EH (cell line): ENCODE measurements at regions not wholly inside any gene's neighbourhood (a gene's known extent, or its start where the extent isn't known, plus 50 kb on each side); places are given as distances from the start of the nearest gene placed in this dataset.

Experiments
- DNase-seq: peaks from one replicate; pipeline ENCODE4 v3.0.0-alpha.2; 2015; ENCODE audit warnings: low read depth

DNA sequence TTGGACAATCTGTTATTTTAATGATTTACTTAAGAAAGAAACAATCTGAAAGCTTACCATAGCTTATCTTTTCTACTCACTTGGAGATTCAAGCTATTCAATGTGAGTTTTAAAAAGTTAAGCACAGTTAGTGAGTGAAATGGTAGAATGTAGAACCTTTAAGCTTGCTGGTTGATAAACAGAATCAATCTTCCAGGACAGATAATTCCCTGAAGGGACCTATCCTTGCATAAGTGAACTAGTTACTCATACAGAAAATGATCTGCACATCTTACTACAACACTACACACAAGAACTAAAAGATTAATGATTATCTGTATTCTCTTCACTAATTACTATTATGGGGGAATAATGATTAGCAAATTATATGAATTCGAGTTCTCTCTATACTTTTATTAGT lies 165.6 kb downstream of the PALM2AKAP2 start:
- no peak for DNase-seq

DNA sequence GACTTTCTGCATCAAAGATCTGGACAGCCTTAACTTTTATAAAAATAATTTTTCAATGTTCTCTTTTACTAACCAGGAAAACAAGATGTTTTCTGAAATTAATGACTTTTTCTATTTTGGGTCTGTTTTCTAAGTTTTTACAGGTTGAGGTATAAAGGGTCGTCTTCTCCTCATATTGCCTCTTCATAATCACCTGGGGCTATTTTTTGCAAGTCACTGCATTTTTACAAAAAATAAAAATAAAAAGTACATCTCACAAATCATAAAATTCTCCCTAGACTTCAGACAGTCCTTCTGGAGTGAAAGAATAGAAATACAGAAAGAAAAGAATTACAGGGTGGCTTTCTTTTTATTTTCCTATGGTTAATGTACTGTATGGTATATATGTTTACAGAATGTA lies 168.5 kb downstream of the PALM2AKAP2 start:
- no peak for DNase-seq

DNA sequence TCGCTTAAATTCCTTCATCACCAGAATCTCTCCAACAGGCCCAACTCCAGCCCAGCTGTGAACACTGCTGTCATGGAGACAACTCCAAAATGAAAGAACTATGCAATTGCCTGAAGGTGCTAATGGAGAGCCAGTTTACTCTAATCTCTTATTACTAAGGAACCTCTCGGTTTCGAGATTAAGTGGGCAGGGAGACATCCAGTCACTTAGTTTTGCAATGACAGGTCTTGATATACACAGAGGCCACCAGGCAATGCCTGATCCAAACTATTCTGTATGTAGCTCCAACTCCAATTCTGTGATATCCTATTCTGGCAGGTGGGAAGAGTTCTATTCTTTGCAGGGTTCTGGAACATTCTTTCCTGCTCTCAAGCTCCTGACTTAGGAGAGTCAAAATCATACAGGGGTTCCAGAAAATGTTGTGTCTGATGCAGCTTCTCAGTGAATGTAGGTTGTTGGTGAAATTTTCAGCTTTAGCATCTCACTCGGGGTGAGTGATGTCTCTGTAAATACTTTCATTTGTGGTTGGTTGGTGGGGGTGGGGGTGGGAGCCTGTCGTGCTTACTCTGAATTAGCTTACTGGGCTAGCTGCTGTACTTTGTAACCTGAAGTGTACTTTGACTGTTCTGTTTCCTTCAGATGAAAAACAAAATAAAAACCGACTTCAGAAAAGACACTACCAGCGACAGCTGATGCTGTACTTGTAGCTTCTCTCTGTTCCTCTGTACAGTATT lies 170.9 kb downstream of the PALM2AKAP2 start:
- DNase-seq = no peak

DNA sequence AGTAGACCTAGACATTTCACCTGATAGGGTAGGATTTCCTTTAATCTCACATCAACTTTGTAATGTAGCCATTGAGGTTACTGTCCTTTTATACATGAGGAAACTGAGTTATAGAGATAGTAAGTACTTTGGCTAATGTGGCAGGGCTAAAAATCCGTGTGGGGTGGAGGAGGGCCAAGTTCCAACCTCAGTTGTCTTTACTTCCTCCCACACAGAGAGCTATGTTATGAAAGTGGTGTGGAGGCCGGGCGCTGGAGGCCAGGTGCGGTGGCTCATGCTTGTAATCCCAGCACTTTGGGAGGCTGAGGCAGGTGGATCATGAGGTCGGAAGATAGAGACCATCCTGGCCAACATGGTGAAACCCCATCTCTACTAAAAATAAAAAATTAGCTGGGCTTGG lies 173.3 kb downstream of the PALM2AKAP2 start:
- no peak for DNase-seq

DNA sequence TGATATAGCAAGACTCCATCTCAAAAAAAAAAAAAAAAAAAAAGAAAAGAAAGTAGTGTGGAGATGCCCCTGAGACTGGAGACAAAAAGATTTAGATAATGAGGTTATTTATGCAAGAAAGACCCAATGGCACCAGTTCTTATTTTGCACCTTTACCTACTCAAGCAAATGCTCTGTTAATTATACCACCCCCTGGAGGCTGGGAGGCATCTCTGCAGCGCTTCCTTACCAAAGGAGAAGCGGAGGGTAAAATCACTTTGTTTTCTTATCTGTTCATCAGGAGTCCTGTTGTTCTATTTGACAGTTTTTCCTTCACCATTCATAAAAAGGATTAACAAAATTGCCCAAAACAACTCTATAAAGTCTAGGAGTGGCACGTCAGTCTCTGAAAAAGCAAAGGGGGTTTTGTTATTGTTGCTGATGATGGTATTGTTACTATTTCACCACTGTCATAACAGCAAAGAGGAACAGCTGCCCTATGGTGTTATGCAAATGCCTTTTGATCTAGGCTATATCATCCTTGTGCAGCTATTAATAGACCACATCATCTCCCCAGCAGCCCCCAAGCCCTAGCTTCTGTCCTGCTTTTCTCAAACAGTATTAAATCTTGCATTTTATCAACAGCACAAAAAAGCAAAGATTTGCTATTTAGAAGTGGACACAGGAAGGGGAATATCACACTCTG lies 174.0 kb downstream of the PALM2AKAP2 start:
- DNase-seq = no peak

DNA sequence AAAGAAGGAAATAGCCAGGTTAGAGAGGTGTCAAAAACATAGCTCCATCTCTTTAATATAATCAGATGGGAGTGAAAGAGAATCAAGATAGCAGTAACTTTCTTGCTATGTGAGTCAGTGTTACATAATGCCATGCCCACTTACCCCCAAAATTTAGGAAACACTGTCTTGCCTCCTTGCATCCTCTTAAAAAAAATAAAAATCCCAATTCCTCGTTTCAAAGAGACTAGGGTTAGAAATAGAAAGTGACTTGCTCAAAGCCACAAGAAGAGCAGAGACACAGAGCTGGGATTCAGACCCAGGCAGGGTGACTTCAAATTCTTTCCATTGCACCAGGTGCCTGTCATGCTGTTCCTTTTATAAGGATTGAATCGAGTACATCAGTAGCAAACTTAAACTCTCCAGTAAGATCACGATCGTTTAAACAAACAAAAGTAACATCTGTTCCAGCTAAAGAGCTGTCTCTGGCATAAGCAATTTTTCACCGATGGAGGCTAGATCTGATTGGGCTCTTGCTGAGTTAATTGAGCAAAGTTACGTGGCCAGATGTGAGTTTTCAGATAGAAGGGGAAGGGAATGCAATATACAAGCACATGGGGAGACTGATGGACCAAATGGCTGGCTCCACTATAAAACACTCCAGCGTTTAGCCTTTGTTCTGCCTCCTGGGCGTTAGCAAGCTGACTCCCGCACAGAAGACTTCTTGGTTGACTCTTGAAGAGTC lies 176.9 kb downstream of the PALM2AKAP2 start:
- peak; percentile 56 for DNase-seq

DNA sequence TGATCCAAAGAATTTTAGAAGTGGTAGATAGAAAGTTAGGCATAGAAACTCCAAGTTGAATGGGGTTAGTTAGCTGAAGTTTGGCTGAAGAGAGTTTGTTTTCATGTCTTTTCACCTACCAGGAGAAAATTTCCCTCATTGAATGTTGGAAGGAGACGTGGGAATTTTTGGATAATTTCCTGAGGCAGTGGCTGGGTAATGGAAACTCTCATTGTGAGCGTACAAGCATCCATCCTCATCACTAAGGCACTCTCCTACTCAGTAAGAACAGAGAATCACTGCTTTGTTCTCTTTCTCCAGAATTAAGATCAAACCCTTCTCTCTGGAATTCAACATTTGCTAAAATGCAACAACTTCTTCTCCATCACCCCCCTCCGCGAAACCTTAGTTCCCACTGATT lies 179.7 kb downstream of the PALM2AKAP2 start:
- DNase-seq = no peak

DNA sequence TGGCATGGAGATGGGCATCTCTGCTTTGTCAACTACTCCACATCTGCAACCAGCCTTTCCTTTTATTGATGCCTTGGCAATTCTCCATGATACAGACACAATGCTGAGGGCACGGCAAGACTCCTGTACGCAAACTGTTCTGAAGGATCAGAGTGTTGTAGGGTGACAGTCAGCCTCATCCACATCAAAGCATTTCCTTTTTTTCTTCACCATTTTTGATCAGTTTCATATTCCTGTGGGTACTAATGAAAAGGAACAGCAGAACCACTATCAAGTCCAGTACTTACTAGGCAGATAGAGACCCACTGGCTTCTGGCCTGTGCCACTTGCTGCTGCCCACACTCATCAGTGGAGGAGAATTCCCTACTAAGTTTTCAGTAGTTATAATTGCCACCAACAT lies 181.6 kb downstream of the PALM2AKAP2 start:
- DNase-seq = no peak

DNA sequence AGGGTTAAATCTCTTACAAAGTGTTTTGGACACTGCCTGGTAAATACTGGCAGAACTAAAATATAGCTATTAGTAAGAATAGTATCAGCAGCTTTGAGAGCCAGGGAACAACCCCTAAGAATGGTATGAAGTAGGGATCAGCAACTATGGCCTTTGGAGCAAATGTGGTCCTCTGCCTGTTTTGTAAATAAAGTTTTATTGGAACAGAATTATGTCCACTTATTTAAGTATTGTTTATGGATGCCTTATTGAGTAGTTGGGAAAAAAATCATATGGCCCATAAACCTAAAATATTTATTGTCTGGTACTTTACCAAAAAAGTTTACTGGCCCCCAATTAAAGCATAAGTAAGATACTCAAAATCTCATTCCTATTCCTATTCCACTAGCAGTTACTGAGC lies 182.2 kb downstream of the PALM2AKAP2 start:
- DNase-seq = no peak

DNA sequence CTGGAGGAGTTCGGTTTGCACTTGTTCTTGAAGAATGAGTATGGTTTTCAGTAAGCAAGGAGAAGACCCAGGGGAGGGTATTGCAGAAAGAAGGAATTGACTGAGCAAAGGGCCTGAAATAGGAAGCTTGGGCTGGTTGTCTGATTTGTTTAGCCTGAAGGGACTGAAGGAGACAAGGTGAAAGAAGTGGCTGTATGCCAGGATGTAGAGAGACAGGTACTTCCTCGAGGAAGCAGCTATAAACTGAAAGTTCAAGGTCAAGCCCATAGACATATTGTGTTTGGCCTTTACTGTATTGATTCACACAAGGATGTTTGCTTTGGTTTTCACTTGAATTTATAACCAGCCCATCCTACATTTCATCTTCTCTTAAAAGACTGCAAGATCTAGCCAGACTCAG lies 183.1 kb downstream of the PALM2AKAP2 start:
- DNase-seq = no peak

DNA sequence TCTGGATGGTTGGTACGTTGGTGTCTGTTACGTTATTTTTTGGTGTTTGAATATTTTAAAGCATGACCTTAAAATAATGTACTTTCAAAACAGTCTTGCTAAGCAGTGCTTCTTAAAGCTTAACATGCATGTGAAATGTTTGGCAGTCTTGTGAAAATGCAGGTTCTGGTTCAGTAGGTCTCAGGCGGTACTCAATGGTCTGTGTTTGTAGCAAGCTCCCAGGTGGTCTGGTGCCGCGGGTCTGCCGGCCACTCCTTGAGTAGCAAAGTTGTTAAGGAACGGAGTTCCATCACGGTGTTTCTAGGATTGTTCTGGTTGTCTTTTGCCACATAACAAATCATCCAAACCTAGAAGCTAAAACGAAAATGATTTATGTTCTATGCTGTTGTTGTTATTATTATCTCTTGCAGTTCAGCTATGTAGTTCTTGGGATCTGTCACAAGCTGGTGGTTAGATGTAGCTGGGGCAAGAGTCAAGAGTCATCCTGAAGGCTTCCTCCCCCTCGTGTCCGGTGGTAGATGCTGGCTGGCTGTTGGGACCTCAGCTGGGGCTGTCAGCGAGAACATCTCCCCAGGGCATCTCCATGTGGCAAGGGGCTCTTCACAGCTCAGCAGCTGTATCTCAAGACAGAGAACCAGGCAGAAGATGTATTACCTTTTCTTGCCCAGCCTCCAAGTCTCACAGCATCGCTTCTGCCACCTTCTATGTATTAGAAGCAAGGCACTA lies 186.8 kb downstream of the PALM2AKAP2 start:
- DNase-seq = no peak

DNA sequence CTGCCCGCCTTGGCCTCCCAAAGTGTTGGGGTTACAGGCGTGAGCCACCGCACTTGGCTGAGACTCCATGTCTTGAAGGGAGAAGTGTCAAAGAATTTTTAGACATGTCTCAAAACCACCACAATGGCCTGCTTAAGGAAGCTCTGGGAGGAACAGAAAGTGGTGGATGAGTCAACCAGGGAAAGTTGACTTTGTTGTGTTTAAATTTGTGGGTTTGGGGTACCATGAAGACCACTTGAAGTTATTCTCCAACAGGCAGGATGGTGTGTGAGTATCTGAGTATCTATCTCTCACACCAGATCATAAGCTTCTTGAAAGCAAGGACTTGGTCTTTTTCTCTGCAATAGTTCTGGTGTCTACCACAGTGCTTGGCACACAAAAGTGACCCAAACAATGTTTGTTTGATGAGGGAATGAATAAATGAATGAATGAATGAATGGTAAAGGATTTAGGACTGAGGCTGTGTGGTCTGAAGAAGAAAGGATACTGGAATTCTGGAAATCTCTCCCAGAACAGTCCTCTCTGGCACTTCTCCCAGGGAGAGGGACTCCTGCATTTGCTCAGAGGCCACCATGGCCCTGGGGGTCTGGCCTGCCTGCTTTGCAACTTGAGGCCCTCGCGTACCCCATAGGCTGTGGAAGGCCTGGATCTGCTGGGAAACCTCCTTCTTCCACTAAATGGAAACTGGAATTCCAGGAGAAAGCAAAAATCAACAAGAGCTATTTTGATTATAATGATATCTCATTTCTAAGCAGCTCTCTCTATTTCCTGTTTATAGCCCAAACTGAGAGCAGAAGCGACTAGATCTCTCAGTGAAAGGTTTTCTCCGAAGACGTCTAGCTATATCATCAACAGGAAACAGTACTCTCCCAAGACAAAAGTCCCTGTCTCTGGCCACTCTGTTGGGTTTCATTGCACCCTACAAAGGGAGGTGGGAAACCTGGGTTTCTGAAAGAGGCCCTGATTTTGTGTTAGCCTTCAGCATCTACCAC lies 187.9 kb downstream of the PALM2AKAP2 start:
- DNase-seq = no peak

DNA sequence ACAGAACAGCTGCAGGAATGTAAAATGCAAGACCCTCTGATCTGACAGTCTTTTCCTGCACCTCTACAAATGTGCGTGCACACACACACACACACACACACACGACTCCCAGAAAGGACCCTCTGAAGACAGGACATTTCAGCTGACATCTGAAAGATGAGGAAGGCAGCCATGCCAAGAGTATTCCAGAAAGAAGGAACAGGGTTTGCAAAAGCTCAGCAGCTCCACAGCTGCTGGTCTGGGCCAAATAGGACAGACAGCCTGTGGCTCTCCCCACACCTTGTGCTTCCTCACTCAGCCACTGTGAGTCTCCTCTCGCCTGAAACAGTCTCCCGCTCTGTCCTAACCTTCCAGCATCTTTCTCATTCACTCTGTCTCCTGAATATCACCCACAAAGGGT lies 189.0 kb downstream of the PALM2AKAP2 start:
- peak; percentile 28 for DNase-seq

DNA sequence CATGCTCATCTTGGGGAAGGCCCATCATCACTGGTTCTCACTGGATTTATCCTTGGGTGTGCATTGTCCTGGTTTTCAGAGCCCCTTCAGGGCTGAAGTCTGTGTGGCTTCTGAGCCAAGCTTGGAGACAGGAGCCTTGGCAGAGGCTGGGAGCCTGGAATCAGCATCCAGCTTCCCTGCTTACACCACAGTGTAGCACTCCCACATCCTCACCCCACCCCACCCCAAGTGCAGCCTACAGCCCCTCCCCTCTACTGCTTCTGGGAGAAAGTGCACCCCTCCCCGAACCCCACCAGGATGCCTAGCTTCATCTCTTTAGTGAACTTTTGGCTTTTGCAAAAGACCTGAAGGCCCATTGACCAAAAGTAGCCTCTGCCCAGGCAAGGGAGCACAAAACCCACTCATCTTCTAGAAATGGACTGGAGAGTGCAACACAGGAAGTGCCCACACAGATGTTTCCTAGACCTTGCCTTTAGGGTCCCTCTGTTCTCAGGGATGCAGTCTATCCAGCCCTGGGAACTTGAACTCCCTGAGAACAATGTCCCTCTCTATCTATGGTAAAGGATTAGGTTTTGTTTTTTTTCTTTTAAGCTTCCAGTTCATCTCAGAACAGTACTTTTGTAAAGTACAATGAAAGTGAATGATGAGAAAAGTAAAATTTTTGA lies 189.7 kb downstream of the PALM2AKAP2 start:
- peak; percentile 13 for DNase-seq

DNA sequence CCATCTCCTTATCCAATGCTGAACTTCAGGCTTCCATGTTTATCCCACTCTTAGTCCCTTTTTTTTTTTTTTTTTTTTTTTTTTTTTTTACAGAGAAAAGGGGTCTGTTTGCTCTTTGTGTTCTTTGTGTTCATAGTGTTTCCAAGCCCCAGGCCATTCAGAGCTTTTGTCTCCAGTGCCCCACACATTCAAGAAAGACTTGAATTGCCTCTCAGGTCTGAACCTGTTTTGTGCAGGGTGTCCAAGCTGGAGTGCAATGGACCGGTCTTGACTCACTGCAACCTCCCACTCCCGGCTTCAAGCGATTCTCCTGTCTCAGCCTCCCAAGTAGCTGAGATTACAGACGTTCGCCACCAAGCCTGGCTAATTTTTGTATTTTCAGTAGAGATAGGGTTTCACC lies 191.2 kb downstream of the PALM2AKAP2 start:
- no peak for DNase-seq

DNA sequence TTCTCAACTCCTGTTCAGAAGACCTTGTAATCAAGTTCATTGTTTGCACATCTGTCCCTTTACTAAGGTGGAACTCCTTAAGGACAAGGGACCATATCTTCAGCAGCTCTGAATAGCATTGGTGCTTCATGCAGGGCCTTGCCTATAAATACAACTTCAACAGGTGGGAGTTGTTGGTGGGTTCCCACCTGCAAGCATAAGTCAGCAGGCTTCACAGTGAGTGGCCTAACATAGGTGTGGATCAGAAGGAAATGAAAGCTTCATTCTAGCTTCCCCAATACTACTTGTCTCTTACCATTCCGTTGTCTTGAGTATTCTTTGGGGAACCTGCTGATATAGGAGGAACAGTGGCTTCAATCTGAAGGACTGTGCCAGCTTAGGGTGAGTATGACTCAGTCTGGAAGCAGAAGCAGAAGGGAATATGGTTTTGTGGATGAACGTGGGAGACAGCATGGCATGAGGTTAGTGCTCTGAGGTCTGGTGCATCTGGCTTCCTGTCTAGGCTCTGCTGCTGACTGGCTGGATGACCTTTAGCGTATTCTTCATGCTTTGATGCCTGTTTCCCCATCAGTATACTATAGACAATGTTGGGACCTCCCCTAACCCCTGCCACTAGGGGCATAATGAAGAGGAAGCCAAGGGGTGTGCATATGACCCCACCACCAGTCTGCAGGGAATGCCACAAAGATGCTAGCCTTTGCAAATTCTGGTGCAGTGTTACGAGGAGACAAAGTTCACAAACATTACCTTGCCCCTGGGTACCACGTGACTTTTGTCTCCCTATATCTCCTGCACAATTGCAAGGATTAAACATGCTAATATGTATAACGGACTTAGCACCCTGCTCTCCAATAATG lies 192.3 kb downstream of the PALM2AKAP2 start:
- DNase-seq = no peak

DNA sequence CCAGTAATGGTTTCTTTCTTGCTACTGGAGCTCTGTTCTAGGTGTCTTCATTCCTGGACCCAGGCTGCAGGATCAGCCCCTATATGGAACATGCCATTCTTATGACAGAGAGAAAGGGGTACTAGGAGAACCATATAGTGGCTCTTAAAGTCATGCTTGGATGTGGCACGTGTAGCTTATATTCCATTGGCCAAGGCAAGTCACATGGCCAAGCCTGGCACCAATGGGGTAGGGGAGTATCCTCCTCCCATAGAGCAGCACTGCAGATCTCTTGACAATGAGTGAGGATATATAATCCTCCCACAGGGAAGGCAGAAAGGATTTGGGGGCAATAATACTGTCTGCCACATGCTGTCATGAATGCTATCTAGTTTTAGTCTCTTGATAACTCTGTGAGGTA lies 193.3 kb downstream of the PALM2AKAP2 start:
- DNase-seq = no peak

DNA sequence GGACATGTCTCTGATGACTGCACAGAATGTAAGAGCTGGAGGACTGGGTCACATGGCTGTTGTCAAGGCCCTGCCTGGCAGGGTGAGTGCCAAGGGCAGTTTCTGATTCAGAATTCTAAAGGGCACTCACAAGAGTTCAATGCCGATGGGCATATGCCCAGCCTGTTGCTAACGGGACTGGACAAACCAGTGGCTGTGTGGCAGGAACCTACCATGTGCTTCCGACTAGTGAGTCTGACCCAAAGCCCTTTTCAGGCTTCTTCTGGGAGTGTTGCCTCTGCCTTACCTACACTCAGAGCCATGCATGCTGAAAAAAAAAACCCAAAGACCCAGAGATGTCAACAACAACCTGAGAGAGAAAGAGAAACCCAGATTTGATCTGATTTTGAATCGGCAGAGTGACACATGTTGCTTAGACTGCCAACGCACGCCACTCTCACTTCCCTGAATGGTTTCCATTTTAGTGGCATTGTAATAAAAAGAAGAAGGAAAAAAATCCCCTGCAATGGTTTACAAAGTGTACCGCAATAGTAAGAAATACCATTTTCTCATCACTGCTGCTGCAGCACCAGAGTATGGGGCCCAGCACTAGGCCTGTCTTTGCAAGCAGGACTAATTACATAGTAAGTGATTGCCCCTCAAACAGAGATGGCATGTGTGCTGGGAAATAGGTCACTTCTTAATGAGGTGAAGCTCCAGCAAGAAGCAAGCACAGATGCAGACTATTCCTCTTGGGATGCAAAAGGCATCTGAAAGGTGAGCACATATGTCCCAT lies 194.3 kb downstream of the PALM2AKAP2 start:
- no peak for DNase-seq

DNA sequence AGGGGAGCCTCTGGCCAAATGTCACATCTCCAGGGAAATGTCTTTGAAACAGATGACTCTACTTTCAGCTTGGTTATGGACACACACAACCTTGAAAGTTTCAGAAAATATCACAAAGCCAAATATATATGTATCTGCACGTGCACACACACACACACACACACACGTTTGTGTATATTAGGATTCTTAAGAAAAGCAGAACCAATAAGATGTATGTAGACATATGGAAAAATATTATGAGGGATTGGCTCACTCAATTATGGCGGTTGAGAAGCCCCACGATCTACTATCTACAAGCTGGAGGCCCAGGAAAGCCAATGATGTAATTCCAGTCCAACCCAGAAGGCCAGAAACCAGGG lies 194.9 kb downstream of the PALM2AKAP2 start:
- no peak for DNase-seq
